ENCODE measurements at regions not wholly inside any gene's neighbourhood (a gene's known extent, or its start where the extent isn't known, plus 50 kb on each side); places are given as distances from the start of the nearest gene placed in this dataset.
"Not testable (repeated sequence)": the region's sequence is repeated elsewhere in the genome, so short reads cannot be mapped to it uniquely, and the experiment has no call there.

DNA sequence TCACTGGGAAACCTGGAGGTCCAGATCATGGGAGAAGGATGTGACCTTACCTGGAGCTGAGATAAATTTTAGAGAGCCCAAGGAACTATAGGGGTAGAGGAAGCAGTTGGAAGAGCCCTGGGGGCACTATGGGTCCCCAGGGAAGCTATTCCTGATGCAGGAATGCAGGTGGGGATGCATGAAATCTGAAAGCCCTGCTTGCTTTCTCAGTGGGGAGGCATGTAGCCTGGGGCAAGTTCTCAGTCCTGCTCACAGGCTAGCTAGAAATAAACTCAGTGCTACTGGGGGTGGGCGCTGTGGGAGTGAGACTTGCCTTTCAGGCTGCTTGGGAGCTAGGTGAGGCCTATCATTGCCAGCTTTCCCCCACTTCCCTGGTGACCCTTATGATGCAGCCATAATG lies 499.7 kb downstream of the PTH2R start:
- Histone ChIP-seq H3K4me1 (no peaks in the 10 kb centered on the region), H3K4me3 (no peak overlapping the region), H3K27me3 (ENCODE audit: insufficient read depth in 3 of 3, low read length in 2 of 3) (no peaks in the 10 kb centered on the region), H3K27ac (no peak overlapping the region), H3K36me3 (ENCODE audit: insufficient read depth in 1 of 2, low read depth in 1 of 2) (no peaks in the 10 kb centered on the region), H3K9me3 (no peaks in the 10 kb centered on the region)
- ATAC-seq: no peak
- intact Hi-C loops (cut with DNase I): no loop called here
- no peak for DNase-seq
- 73 to 92% (median 79%) methylated on average over 1 of the region's 1 CpG for WGBS, 3 donors
- TF ChIP-seq, protein P1, sequence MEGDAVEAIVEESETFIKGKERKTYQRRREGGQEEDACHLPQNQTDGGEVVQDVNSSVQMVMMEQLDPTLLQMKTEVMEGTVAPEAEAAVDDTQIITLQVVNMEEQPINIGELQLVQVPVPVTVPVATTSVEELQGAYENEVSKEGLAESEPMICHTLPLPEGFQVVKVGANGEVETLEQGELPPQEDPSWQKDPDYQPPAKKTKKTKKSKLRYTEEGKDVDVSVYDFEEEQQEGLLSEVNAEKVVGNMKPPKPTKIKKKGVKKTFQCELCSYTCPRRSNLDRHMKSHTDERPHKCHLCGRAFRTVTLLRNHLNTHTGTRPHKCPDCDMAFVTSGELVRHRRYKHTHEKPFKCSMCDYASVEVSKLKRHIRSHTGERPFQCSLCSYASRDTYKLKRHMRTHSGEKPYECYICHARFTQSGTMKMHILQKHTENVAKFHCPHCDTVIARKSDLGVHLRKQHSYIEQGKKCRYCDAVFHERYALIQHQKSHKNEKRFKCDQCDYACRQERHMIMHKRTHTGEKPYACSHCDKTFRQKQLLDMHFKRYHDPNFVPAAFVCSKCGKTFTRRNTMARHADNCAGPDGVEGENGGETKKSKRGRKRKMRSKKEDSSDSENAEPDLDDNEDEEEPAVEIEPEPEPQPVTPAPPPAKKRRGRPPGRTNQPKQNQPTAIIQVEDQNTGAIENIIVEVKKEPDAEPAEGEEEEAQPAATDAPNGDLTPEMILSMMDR (IDR thresholded peaks at IDR 0.05): no peak

DNA sequence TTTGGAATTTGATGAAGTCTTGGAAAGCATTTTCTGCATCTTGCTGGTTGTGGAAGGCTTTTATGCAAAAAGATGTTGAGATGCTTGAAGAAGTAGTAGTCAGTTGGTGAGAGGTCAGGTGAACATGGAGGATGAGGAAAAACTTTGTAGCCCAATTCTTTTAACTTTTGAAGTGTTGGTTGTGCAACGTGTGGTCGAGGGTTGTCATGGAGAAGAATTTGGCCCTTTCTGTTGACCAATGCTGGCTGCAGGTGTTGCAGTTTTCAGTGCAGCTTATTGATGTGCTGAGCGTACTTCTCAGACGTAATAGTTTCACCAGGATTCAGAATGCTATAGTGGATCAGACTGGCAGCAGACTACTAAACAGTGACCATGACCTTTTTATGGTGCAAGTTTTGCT lies 508.4 kb upstream of the MAP2 start:
- TF ChIP-seq, protein P1 (IDR thresholded peaks at IDR 0.05): no peak
- intact Hi-C loops (cut with DNase I): no loop called here
- H3K4me1 ChIP-seq: no peaks in the 10 kb centered on the region
- DNase-seq (no peak), ATAC-seq (no peak)
- no peaks in the 10 kb centered on the region for H3K27me3 ChIP-seq (ENCODE audit: insufficient read depth in 3 of 3, low read length in 2 of 3)
- no peaks in the 10 kb centered on the region for H3K9me3 ChIP-seq
- no peaks in the 10 kb centered on the region for H3K36me3 ChIP-seq (ENCODE audit: insufficient read depth in 1 of 2, low read depth in 1 of 2)
- H3K27ac ChIP-seq: no peak overlapping the region
- H3K4me3 ChIP-seq: no peak overlapping the region
- WGBS, 3 donors: 79 to 90% (median 80%) methylated on average over 4 of the region's 4 CpGs

DNA sequence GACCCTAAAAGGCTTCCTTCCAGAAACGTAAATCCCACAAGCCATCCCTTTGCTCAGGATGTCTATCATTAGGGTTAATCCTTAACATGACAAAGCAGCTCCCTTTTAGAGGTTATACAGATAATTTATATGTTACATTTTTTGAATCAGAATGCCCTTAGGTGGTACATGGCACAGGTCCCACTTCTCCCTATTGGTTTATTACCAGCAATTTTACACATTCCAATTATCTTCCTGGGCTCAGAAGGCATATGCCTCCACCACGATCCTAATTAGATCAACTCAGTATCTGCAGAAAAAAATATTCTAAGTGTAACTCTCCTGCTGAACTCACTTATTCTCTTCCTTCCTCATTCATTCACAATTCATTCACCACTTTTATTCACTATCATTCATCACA lies 507.0 kb upstream of the MAP2 start:
- intact Hi-C loops (cut with DNase I): no loop called here
- no peaks in the 10 kb centered on the region for H3K36me3 ChIP-seq (ENCODE audit: insufficient read depth in 1 of 2, low read depth in 1 of 2)
- H3K9me3 ChIP-seq: no peaks in the 10 kb centered on the region
- TF ChIP-seq, protein P1 (IDR thresholded peaks at IDR 0.05): no peak
- no peak for ATAC-seq
- WGBS, 3 donors: 39 to 57% (median 50%) methylated on average over 2 of the region's 2 CpGs
- no peak for DNase-seq
- H3K4me1 ChIP-seq: no peaks in the 10 kb centered on the region
- H3K4me3 ChIP-seq: no peak overlapping the region
- H3K27ac ChIP-seq: no peak overlapping the region
- no peaks in the 10 kb centered on the region for H3K27me3 ChIP-seq (ENCODE audit: insufficient read depth in 3 of 3, low read length in 2 of 3)

DNA sequence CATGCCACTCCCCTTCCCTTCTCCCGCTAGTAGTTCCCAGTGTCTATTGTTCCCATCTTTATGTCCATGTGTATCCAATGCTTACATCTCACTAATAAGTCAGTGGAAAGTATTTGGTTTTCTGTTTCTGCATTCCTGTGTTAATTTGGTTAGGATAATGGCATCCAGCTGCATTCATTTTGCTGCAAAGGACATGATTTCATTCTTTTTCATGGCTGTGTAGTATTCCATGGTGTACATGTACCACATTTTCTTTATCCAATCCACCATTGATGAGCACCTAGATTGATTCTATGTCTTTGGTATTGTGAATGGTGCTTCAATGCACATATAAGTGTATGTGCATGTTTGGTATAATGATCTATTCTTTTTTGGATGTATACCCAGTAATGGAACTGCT lies 502.5 kb upstream of the MAP2 start:
- H3K4me3 ChIP-seq; DNase-seq; H3K36me3 ChIP-seq (ENCODE audit: insufficient read depth in 1 of 2, low read depth in 1 of 2); intact Hi-C loops (cut with DNase I); H3K4me1 ChIP-seq; H3K27ac ChIP-seq; ATAC-seq; H3K9me3 ChIP-seq; H3K27me3 ChIP-seq (ENCODE audit: insufficient read depth in 3 of 3, low read length in 2 of 3): not testable (repeated sequence)
- WGBS, 3 donors: 95 to 100% (median 100%) methylated on average over 1 of the region's 1 CpG

DNA sequence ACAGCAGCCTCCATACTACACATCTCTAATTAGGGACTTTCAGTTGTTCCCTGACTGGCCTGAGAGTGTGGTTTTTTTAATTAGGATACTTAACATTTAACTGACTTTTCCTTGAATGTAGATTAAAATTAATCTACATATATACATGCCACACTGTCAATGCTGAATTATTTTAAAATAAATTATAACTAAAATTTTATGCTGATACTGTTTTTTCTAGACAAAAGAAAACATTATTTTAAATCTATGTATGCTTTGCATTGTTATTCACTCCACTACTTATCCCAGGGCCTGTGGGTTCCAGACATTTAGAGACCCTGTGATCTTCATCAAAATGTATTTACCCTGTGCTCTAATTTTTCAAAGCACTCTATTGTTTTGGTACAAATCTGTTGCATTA lies 496.0 kb upstream of the MAP2 start:
- Histone ChIP-seq H3K4me3 (no peak overlapping the region), H3K27ac (no peak overlapping the region), H3K27me3 (ENCODE audit: insufficient read depth in 3 of 3, low read length in 2 of 3) (no peaks in the 10 kb centered on the region), H3K4me1 (no peaks in the 10 kb centered on the region), H3K36me3 (ENCODE audit: insufficient read depth in 1 of 2, low read depth in 1 of 2) (no peaks in the 10 kb centered on the region), H3K9me3 (no peaks in the 10 kb centered on the region)
- intact Hi-C loops (cut with DNase I): no loop called here
- no peak for DNase-seq
- TF ChIP-seq, protein P1 (IDR thresholded peaks at IDR 0.05): no peak
- no peak for ATAC-seq
